ENCODE measurements at regions not wholly inside any gene's neighbourhood (a gene's known extent, or its start where the extent isn't known, plus 50 kb on each side); places are given as distances from the start of the nearest gene placed in this dataset.

GRCh38 chr9:88742905-88743304, 207.9 kb downstream of the NXNL2 start:
- Histone ChIP-seq H3K9ac (ENCODE audit: low read length in 3 of 3) (no peak overlapping the region), H3K4me1 (ENCODE audit: control insufficient read depth in 2 of 3, insufficient read depth in 2 of 3, low read depth in 1 of 3, low read length in 3 of 3) (peaks cover 5 to 14% (median 12%) of the 10 kb centered on the region in 3 donors), H3K4me3 (ENCODE audit: low read length in 3 of 3) (no peak overlapping the region), H3K9me3 (ENCODE audit: control insufficient read depth in 2 of 3, insufficient read depth in 1 of 3, low read length in 3 of 3) (no peaks in the 10 kb centered on the region), H3K36me3 (ENCODE audit: control insufficient read depth in 2 of 3, insufficient read depth in 3 of 3, low read length in 3 of 3) (no peaks in the 10 kb centered on the region), H3K27ac (ENCODE audit: low read depth in 2 of 2, low read length in 2 of 2) (no peak overlapping the region), H3K27me3 (ENCODE audit: control insufficient read depth, insufficient read depth, low read length) (no peaks in the 10 kb centered on the region)
- FAIRE-seq (no peak), DNase-seq (no peak)
- intact Hi-C loops (cut with DNase I), result no loop called here
- TF ChIP-seq CTCF (IDR thresholded peaks at IDR 0.05; ENCODE audit: borderline replicate concordance, extremely low read depth, insufficient read depth), result no peak

GRCh38 chr9:88745276-88746001, 210.5 kb downstream of the NXNL2 start:
- Histone ChIP-seq H3K4me3 (ENCODE audit: low read length in 3 of 3) (no peak overlapping the region), H3K27me3 (ENCODE audit: control insufficient read depth, insufficient read depth, low read length) (no peaks in the 10 kb centered on the region), H3K9me3 (ENCODE audit: control insufficient read depth in 2 of 3, insufficient read depth in 1 of 3, low read length in 3 of 3) (no peaks in the 10 kb centered on the region), H3K27ac (ENCODE audit: low read depth in 2 of 2, low read length in 2 of 2) (no peak overlapping the region), H3K36me3 (ENCODE audit: control insufficient read depth in 2 of 3, insufficient read depth in 3 of 3, low read length in 3 of 3) (no peaks in the 10 kb centered on the region), H3K4me1 (ENCODE audit: control insufficient read depth in 2 of 3, insufficient read depth in 2 of 3, low read depth in 1 of 3, low read length in 3 of 3) (peaks cover 5 to 12% (median 11%) of the 10 kb centered on the region in 3 donors), H3K9ac (ENCODE audit: low read length in 3 of 3) (no peak overlapping the region)
- DNase-seq (peak; percentile 34 to 96 (median 75)), FAIRE-seq (no peak)
- TF ChIP-seq CTCF (IDR thresholded peaks at IDR 0.05; ENCODE audit: borderline replicate concordance, extremely low read depth, insufficient read depth), result no peak
- intact Hi-C loops (cut with DNase I), result no loop called here

- Histone ChIP-seq H3K36me3 (ENCODE audit: control insufficient read depth in 2 of 3, insufficient read depth in 3 of 3, low read length in 3 of 3) (no peaks in the 10 kb centered on the region), H3K27ac (ENCODE audit: low read depth in 2 of 2, low read length in 2 of 2) (peak overlapping the region; percentile 43 to 56), H3K27me3 (ENCODE audit: control insufficient read depth, insufficient read depth, low read length) (no peaks in the 10 kb centered on the region), H3K4me3 (ENCODE audit: low read length in 3 of 3) (no peak overlapping the region), H3K4me1 (ENCODE audit: control insufficient read depth in 2 of 3, insufficient read depth in 2 of 3, low read depth in 1 of 3, low read length in 3 of 3) (peaks cover 5 to 12% (median 11%) of the 10 kb centered on the region in 3 donors), H3K9me3 (ENCODE audit: control insufficient read depth in 2 of 3, insufficient read depth in 1 of 3, low read length in 3 of 3) (no peaks in the 10 kb centered on the region), H3K9ac (ENCODE audit: low read length in 3 of 3) (no peak overlapping the region)
- TF ChIP-seq CTCF (IDR thresholded peaks at IDR 0.05; ENCODE audit: borderline replicate concordance, extremely low read depth, insufficient read depth), result no peak
- intact Hi-C loops (cut with DNase I), result no loop called here
- FAIRE-seq (no peak), DNase-seq (peak; percentile 73 to 88 (median 85))
These were observed 211.2 kb downstream of the NXNL2 start for GRCh38 chr9:88746029-88746742.
